ENCODE measurements at regions not wholly inside any gene's neighbourhood (a gene's known extent, or its start where the extent isn't known, plus 50 kb on each side); places are given as distances from the start of the nearest gene placed in this dataset.

DNA sequence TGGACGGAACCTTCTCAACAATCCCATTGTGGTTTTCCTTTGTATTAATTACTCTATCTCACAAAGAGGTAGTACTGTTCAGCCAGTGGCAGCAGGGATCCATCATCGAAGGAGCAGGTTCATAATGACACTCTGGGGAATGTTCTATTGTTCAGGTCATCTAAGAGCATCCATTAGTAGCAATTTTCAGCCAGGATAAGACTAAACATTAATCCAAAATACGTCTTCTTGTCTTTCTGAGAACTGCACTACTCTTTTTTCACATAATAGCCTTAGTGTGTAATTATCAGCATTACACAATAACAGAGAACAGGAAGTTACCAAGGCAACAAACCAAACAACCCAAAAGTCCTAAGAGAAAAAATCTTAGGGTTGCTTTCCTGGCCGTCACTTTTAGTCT is 259.5 kb upstream of the VWC2 start:
- DNase-seq = peak; percentile 8
- Histone ChIP-seq H3K56ac (ENCODE audit: low read length) (no peak overlapping the region), H3K27me3 (ENCODE audit: insufficient read depth, low read length, poor library complexity) (no peaks in the 10 kb centered on the region), H3K79me1 (ENCODE audit: low read length) (no peaks in the 10 kb centered on the region), H3K9ac (ENCODE audit: low read length) (no peak overlapping the region), H2AK5ac (ENCODE audit: low read length) (no peak overlapping the region), H2BK15ac (replicated peaks; ENCODE audit: low read depth) (no peak overlapping the region), H4K5ac (ENCODE audit: low read length) (no peak overlapping the region), H3K23ac (ENCODE audit: low read length) (no peak overlapping the region), H3K27ac (ENCODE audit: low read depth, low read length) (no peak overlapping the region), H3K79me2 (ENCODE audit: control insufficient read depth, insufficient read depth, low read length) (no peaks in the 10 kb centered on the region), H2BK120ac (ENCODE audit: low read depth, low read length) (no peak overlapping the region), H3K4me1 (ENCODE audit: control insufficient read depth, low read depth, low read length) (no peaks in the 10 kb centered on the region), H4K8ac (ENCODE audit: low read depth, low read length) (no peak overlapping the region), H3K4me2 (ENCODE audit: low read length) (no peak overlapping the region), H3K36me3 (ENCODE audit: control insufficient read depth, insufficient read depth, low read length) (no peaks in the 10 kb centered on the region), H3K4ac (ENCODE audit: low read depth, low read length) (no peak overlapping the region), H3K18ac (ENCODE audit: low read length) (no peak overlapping the region), H2BK5ac (ENCODE audit: low read length) (no peak overlapping the region), H3K4me3 (ENCODE audit: low read length) (no peak overlapping the region)
- no CpG with 5 or more reads among the region's 4 CpGs for WGBS (ENCODE audit: extremely low coverage, insufficient coverage, low lambda C conversion rate)

DNA sequence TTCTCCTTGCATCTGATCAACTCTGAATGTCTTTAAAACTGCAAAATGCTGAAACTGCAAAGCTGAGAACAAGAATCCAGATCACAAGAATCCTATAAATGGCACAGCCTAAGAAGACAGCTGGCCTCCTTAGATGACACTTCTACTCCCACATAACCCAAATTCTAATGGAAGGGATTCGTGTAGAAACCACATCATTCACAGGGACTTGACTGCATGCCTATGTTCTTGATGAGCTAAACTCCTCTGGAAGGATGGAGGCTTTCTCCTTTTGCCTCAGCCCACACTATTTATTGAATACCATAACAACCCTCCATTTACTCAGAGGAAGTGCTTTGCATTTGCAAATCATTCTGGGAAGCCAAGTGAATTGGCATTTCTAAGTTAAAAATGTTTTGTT is 252.5 kb upstream of the VWC2 start:
- no peak overlapping the region for H3K9ac ChIP-seq (ENCODE audit: low read length)
- no peak overlapping the region for H2AK5ac ChIP-seq (ENCODE audit: low read length)
- no peak overlapping the region for H3K18ac ChIP-seq (ENCODE audit: low read length)
- H3K4me1 ChIP-seq (ENCODE audit: control insufficient read depth, low read depth, low read length) = no peaks in the 10 kb centered on the region
- H4K8ac ChIP-seq (ENCODE audit: low read depth, low read length) = no peak overlapping the region
- H3K79me2 ChIP-seq (ENCODE audit: control insufficient read depth, insufficient read depth, low read length) = no peaks in the 10 kb centered on the region
- H2BK120ac ChIP-seq (ENCODE audit: low read depth, low read length) = no peak overlapping the region
- WGBS (ENCODE audit: extremely low coverage, insufficient coverage, low lambda C conversion rate) = no CpG with 5 or more reads among the region's 1 CpG
- no peak overlapping the region for H3K4ac ChIP-seq (ENCODE audit: low read depth, low read length)
- H3K36me3 ChIP-seq (ENCODE audit: control insufficient read depth, insufficient read depth, low read length) = no peaks in the 10 kb centered on the region
- H2BK15ac ChIP-seq (replicated peaks; ENCODE audit: low read depth) = no peak overlapping the region
- H3K27me3 ChIP-seq (ENCODE audit: insufficient read depth, low read length, poor library complexity) = no peaks in the 10 kb centered on the region
- no peak overlapping the region for H3K23ac ChIP-seq (ENCODE audit: low read length)
- no peak overlapping the region for H3K4me2 ChIP-seq (ENCODE audit: low read length)
- no peak overlapping the region for H2BK5ac ChIP-seq (ENCODE audit: low read length)
- H3K4me3 ChIP-seq (ENCODE audit: low read length) = no peak overlapping the region
- H4K5ac ChIP-seq (ENCODE audit: low read length) = no peak overlapping the region
- no peaks in the 10 kb centered on the region for H3K79me1 ChIP-seq (ENCODE audit: low read length)
- no peak overlapping the region for H3K56ac ChIP-seq (ENCODE audit: low read length)
- DNase-seq = no peak
- H3K27ac ChIP-seq (ENCODE audit: low read depth, low read length) = no peak overlapping the region

DNA sequence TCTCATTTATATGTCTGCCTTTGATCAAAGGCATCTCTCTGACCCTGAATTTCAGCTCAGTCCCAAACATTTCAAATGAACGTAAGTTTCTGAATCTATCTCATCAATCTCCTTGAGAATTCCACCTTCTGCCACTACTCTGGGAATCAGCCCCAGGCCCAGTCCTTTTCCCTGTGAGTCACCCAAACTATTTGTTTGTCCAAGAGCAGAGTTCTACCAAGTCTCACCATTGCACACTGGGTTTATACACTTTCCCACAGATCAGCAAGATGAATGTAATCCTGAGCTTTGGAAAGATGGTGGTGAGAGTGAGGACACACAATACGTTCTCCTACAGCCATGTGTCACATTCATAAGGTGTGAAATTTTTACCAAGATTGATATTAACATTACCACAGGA is 251.3 kb upstream of the VWC2 start:
- Histone ChIP-seq H3K18ac (ENCODE audit: low read length) (no peak overlapping the region), H3K9ac (ENCODE audit: low read length) (no peak overlapping the region), H3K79me1 (ENCODE audit: low read length) (no peaks in the 10 kb centered on the region), H3K4ac (ENCODE audit: low read depth, low read length) (no peak overlapping the region), H2BK120ac (ENCODE audit: low read depth, low read length) (no peak overlapping the region), H3K4me3 (ENCODE audit: low read length) (no peak overlapping the region), H3K56ac (ENCODE audit: low read length) (no peak overlapping the region), H2BK15ac (replicated peaks; ENCODE audit: low read depth) (no peak overlapping the region), H2AK5ac (ENCODE audit: low read length) (no peak overlapping the region), H3K4me2 (ENCODE audit: low read length) (no peak overlapping the region), H3K23ac (ENCODE audit: low read length) (no peak overlapping the region), H3K4me1 (ENCODE audit: control insufficient read depth, low read depth, low read length) (no peaks in the 10 kb centered on the region), H4K8ac (ENCODE audit: low read depth, low read length) (no peak overlapping the region), H3K79me2 (ENCODE audit: control insufficient read depth, insufficient read depth, low read length) (no peaks in the 10 kb centered on the region), H3K27ac (ENCODE audit: low read depth, low read length) (no peak overlapping the region), H3K36me3 (ENCODE audit: control insufficient read depth, insufficient read depth, low read length) (no peaks in the 10 kb centered on the region), H4K5ac (ENCODE audit: low read length) (no peak overlapping the region), H2BK5ac (ENCODE audit: low read length) (no peak overlapping the region), H3K27me3 (ENCODE audit: insufficient read depth, low read length, poor library complexity) (no peaks in the 10 kb centered on the region)
- no CpG with 5 or more reads among the region's 2 CpGs for WGBS (ENCODE audit: extremely low coverage, insufficient coverage, low lambda C conversion rate)
- no peak for DNase-seq

DNA sequence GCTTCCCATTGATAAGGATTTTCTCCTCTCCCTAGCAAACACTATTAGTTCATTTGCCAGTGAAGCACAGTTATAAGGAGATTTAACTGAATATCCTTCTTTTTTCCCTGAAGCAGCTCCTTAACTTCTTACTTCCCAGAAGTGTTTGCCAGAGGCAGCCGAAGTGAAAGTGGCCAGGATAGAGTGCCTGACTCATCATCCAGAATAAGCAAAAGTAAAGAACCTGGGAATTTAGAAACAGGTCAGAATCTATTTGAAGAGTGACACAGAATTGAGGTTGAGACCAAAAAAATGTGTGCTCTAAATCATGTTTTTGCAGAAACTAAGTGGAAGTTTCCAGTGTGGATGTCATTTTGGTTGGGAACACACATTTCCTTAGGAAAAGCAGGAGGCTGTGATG is 249.6 kb upstream of the VWC2 start:
- H2BK120ac ChIP-seq (ENCODE audit: low read depth, low read length) = no peak overlapping the region
- H3K79me2 ChIP-seq (ENCODE audit: control insufficient read depth, insufficient read depth, low read length) = no peaks in the 10 kb centered on the region
- WGBS (ENCODE audit: extremely low coverage, insufficient coverage, low lambda C conversion rate) = no CpG with 5 or more reads among the region's 1 CpG
- H3K36me3 ChIP-seq (ENCODE audit: control insufficient read depth, insufficient read depth, low read length) = no peaks in the 10 kb centered on the region
- H3K4ac ChIP-seq (ENCODE audit: low read depth, low read length) = no peak overlapping the region
- H3K9ac ChIP-seq (ENCODE audit: low read length) = no peak overlapping the region
- no peak overlapping the region for H2BK15ac ChIP-seq (replicated peaks; ENCODE audit: low read depth)
- H3K56ac ChIP-seq (ENCODE audit: low read length) = no peak overlapping the region
- no peak overlapping the region for H3K4me3 ChIP-seq (ENCODE audit: low read length)
- no peak overlapping the region for H2AK5ac ChIP-seq (ENCODE audit: low read length)
- H3K27ac ChIP-seq (ENCODE audit: low read depth, low read length) = no peak overlapping the region
- no peak for DNase-seq
- no peak overlapping the region for H3K4me2 ChIP-seq (ENCODE audit: low read length)
- H3K79me1 ChIP-seq (ENCODE audit: low read length) = no peaks in the 10 kb centered on the region
- H3K27me3 ChIP-seq (ENCODE audit: insufficient read depth, low read length, poor library complexity) = no peaks in the 10 kb centered on the region
- no peak overlapping the region for H2BK5ac ChIP-seq (ENCODE audit: low read length)
- no peak overlapping the region for H3K18ac ChIP-seq (ENCODE audit: low read length)
- no peak overlapping the region for H4K8ac ChIP-seq (ENCODE audit: low read depth, low read length)
- no peaks in the 10 kb centered on the region for H3K4me1 ChIP-seq (ENCODE audit: control insufficient read depth, low read depth, low read length)
- no peak overlapping the region for H4K5ac ChIP-seq (ENCODE audit: low read length)
- H3K23ac ChIP-seq (ENCODE audit: low read length) = no peak overlapping the region

DNA sequence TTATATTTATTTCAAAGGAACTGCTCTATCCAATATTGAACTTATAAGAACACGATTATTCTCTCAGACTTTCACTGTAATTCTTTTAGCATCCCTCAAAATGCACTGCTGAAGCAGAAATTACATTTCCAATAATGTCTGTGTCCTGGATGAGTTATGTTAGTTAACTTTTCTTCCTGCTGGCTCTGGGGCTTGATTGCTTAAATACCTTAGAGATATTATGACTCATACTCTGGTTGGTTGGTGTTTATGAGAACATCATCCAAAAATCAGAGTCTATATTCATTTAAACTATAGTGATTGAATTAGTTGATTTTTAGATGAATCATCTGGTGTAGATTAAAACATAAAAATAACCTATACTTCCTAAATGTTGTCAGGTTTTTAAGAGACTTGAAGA is 246.3 kb upstream of the VWC2 start:
- no peaks in the 10 kb centered on the region for H3K79me1 ChIP-seq (ENCODE audit: low read length)
- H3K18ac ChIP-seq (ENCODE audit: low read length) = no peak overlapping the region
- H3K27me3 ChIP-seq (ENCODE audit: insufficient read depth, low read length, poor library complexity) = no peaks in the 10 kb centered on the region
- H3K36me3 ChIP-seq (ENCODE audit: control insufficient read depth, insufficient read depth, low read length) = no peaks in the 10 kb centered on the region
- no peaks in the 10 kb centered on the region for H3K79me2 ChIP-seq (ENCODE audit: control insufficient read depth, insufficient read depth, low read length)
- no peak for DNase-seq
- H3K4me1 ChIP-seq (ENCODE audit: control insufficient read depth, low read depth, low read length) = no peaks in the 10 kb centered on the region
- H2AK5ac ChIP-seq (ENCODE audit: low read length) = no peak overlapping the region
- no peak overlapping the region for H3K4me2 ChIP-seq (ENCODE audit: low read length)
- no peak overlapping the region for H4K8ac ChIP-seq (ENCODE audit: low read depth, low read length)
- no CpG with 5 or more reads among the region's 1 CpG for WGBS (ENCODE audit: extremely low coverage, insufficient coverage, low lambda C conversion rate)
- H3K4me3 ChIP-seq (ENCODE audit: low read length) = no peak overlapping the region
- no peak overlapping the region for H3K27ac ChIP-seq (ENCODE audit: low read depth, low read length)
- no peak overlapping the region for H3K9ac ChIP-seq (ENCODE audit: low read length)
- H3K4ac ChIP-seq (ENCODE audit: low read depth, low read length) = no peak overlapping the region
- no peak overlapping the region for H2BK120ac ChIP-seq (ENCODE audit: low read depth, low read length)
- no peak overlapping the region for H3K56ac ChIP-seq (ENCODE audit: low read length)
- H2BK15ac ChIP-seq (replicated peaks; ENCODE audit: low read depth) = no peak overlapping the region
- H3K23ac ChIP-seq (ENCODE audit: low read length) = no peak overlapping the region
- no peak overlapping the region for H2BK5ac ChIP-seq (ENCODE audit: low read length)
- no peak overlapping the region for H4K5ac ChIP-seq (ENCODE audit: low read length)

DNA sequence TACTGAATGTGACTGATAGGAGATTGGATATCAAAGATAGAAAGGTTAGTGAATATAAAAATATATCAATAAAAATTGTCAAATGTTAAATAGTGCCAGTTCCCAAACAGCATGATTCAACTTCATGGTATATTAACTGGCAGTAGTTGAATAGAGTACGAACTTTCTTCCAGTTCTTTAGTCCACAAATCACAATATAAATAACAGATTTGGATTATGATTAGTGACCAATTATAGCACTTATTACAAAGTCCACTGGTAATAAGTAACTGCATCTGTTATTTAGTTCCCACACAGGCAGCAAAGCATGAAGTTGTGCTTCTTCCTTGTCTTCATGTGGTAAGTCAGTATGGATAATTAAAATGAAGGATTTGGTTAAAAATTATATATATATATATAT is 243.0 kb upstream of the VWC2 start:
- WGBS (ENCODE audit: extremely low coverage, insufficient coverage, low lambda C conversion rate) = no CpG with 5 or more reads among the region's 1 CpG
- H3K9ac ChIP-seq (ENCODE audit: low read length) = no peak overlapping the region

More for the DNA sequence above, 243.0 kb upstream of the VWC2 start:
- Histone ChIP-seq H3K18ac (ENCODE audit: low read length) (no peak overlapping the region), H3K4ac (ENCODE audit: low read depth, low read length) (no peak overlapping the region), H3K4me2 (ENCODE audit: low read length) (no peak overlapping the region), H2BK15ac (replicated peaks; ENCODE audit: low read depth) (no peak overlapping the region), H4K8ac (ENCODE audit: low read depth, low read length) (no peak overlapping the region), H3K79me1 (ENCODE audit: low read length) (no peaks in the 10 kb centered on the region), H3K23ac (ENCODE audit: low read length) (no peak overlapping the region), H3K27ac (ENCODE audit: low read depth, low read length) (no peak overlapping the region), H3K56ac (ENCODE audit: low read length) (no peak overlapping the region), H2AK5ac (ENCODE audit: low read length) (no peak overlapping the region), H2BK120ac (ENCODE audit: low read depth, low read length) (no peak overlapping the region), H2BK5ac (ENCODE audit: low read length) (no peak overlapping the region), H3K4me3 (ENCODE audit: low read length) (no peak overlapping the region), H3K36me3 (ENCODE audit: control insufficient read depth, insufficient read depth, low read length) (no peaks in the 10 kb centered on the region), H4K5ac (ENCODE audit: low read length) (no peak overlapping the region), H3K27me3 (ENCODE audit: insufficient read depth, low read length, poor library complexity) (no peaks in the 10 kb centered on the region), H3K79me2 (ENCODE audit: control insufficient read depth, insufficient read depth, low read length) (no peaks in the 10 kb centered on the region), H3K4me1 (ENCODE audit: control insufficient read depth, low read depth, low read length) (no peaks in the 10 kb centered on the region)
- no peak for DNase-seq

Data from mesendoderm (in vitro differentiated cells).